ENCODE measurements at regions not wholly inside any gene's neighbourhood (a gene's known extent, or its start where the extent isn't known, plus 50 kb on each side); places are given as distances from the start of the nearest gene placed in this dataset.
"Not testable (repeated sequence)": the region's sequence is repeated elsewhere in the genome, so short reads cannot be mapped to it uniquely, and the experiment has no call there.

- H3K79me2 ChIP-seq (ENCODE audit: control insufficient read depth, insufficient read depth, low read length); intact Hi-C loops (cut with micrococcal nuclease); H3K27ac ChIP-seq (ENCODE audit: extremely low read depth, low read depth, low read length); H3K9me3 ChIP-seq (replicated peaks; ENCODE audit: control insufficient read depth, insufficient read depth, low read depth, low read length); H3K4me1 ChIP-seq (replicated peaks in 1 of 2; ENCODE audit: control insufficient read depth in 2 of 2, insufficient read depth in 2 of 2, low read length in 2 of 2); in situ Hi-C loops (cut with MboI); H3K27me3 ChIP-seq (ENCODE audit: control insufficient read depth in 2 of 2, insufficient read depth in 2 of 2, low read length in 2 of 2); H3K4me3 ChIP-seq; CTCF ChIA-PET (ENCODE audit: low intra/inter-chr PET ratio); H3K36me3 ChIP-seq (ENCODE audit: control insufficient read depth, insufficient read depth, low read length); H3K9me1 ChIP-seq (ENCODE audit: control insufficient read depth, insufficient read depth, low read length); H3K9ac ChIP-seq (ENCODE audit: insufficient read depth in 1 of 2, low read depth in 2 of 2, low read length in 2 of 2); BruUV-seq (replicated peaks); H4K20me1 ChIP-seq (replicated peaks; ENCODE audit: control insufficient read depth, insufficient read depth, low read length); TF ChIP-seq TOE1 (CRISPR knock-in tag; IDR thresholded peaks at IDR 0.05; ENCODE audit: borderline replicate concordance, low read depth): not testable (repeated sequence)
- peak overlapping the region; percentile 78 for H2AFZ ChIP-seq (ENCODE audit: low read depth, low read length)
- peak; percentile 53 to 77 (median 66) for DNase-seq (ENCODE audit: extremely low read depth in 1 of 4, low spot score in 3 of 4)
- FAIRE-seq, result peak; percentile 82
- POLR2A ChIA-PET, result interaction anchor here (1.0 kb wide), 1 partner anchor 8 kb away, joined by 3 read pairs; no protein-coding TSS in a partner anchor
- TF ChIP-seq, protein P1, sequence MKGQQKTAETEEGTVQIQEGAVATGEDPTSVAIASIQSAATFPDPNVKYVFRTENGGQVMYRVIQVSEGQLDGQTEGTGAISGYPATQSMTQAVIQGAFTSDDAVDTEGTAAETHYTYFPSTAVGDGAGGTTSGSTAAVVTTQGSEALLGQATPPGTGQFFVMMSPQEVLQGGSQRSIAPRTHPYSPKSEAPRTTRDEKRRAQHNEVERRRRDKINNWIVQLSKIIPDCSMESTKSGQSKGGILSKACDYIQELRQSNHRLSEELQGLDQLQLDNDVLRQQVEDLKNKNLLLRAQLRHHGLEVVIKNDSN (CRISPR knock-in tag; IDR thresholded peaks at IDR 0.05), result peak; percentile 79
- TF ChIP-seq, protein P2, sequence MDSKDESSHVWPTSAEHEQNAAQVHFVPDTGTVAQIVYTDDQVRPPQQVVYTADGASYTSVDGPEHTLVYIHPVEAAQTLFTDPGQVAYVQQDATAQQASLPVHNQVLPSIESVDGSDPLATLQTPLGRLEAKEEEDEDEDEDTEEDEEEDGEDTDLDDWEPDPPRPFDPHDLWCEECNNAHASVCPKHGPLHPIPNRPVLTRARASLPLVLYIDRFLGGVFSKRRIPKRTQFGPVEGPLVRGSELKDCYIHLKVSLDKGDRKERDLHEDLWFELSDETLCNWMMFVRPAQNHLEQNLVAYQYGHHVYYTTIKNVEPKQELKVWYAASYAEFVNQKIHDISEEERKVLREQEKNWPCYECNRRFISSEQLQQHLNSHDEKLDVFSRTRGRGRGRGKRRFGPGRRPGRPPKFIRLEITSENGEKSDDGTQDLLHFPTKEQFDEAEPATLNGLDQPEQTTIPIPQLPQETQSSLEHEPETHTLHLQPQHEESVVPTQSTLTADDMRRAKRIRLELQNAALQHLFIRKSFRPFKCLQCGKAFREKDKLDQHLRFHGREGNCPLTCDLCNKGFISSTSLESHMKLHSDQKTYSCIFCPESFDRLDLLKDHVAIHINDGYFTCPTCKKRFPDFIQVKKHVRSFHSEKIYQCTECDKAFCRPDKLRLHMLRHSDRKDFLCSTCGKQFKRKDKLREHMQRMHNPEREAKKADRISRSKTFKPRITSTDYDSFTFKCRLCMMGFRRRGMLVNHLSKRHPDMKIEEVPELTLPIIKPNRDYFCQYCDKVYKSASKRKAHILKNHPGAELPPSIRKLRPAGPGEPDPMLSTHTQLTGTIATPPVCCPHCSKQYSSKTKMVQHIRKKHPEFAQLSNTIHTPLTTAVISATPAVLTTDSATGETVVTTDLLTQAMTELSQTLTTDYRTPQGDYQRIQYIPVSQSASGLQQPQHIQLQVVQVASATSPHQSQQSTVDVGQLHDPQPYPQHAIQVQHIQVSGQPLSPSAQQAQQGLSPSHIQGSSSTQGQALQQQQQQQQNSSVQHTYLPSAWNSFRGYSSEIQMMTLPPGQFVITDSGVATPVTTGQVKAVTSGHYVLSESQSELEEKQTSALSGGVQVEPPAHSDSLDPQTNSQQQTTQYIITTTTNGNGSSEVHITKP (IDR thresholded peaks at IDR 0.05; ENCODE audit: partially characterized antibody), result peak; percentile 32
- TF ChIP-seq ZNF24 (IDR thresholded peaks at IDR 0.05) (peak; percentile 59), TOE1 (IDR thresholded peaks at IDR 0.05; ENCODE audit: borderline replicate concordance) (peak; percentile 74; the same call in 1 of the 2 replicates), CBFA2T2 (conservative IDR thresholded peaks at IDR 0.05) (0 out of 2 replicates have a peak, but pooled peaks have one; percentile 12), NFYB (IDR thresholded peaks at IDR 0.05; ENCODE audit: extremely low read depth, insufficient read length) (peak; percentile 17), TFE3 (CRISPR knock-in tag; IDR thresholded peaks at IDR 0.05) (peak; percentile 45), RAD51 (IDR thresholded peaks at IDR 0.05; ENCODE audit: borderline replicate concordance, low read depth) (peak; percentile 73; the same call in 1 of the 2 replicates)
- TF ChIP-seq, protein P3, sequence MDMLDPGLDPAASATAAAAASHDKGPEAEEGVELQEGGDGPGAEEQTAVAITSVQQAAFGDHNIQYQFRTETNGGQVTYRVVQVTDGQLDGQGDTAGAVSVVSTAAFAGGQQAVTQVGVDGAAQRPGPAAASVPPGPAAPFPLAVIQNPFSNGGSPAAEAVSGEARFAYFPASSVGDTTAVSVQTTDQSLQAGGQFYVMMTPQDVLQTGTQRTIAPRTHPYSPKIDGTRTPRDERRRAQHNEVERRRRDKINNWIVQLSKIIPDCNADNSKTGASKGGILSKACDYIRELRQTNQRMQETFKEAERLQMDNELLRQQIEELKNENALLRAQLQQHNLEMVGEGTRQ (CRISPR knock-in tag; IDR thresholded peaks at IDR 0.05), result peak; percentile 81
- H3K4me2 ChIP-seq (ENCODE audit: insufficient read depth, low read length), result peak overlapping the region; percentile 14; the same call in 1 of the 2 replicates
- peak; percentile 99 for ATAC-seq
- 39% methylated on average over 5 of the region's 5 CpGs for WGBS (ENCODE audit: insufficient coverage, low coverage, missing lambda C conversion rate)
Measured at GRCh38 chr19:14294974-14295373, 86.3 kb upstream of the ADGRE5 start.

Data from K562 (cell line).